ENCODE measurements at regions not wholly inside any gene's neighbourhood (a gene's known extent, or its start where the extent isn't known, plus 50 kb on each side); places are given as distances from the start of the nearest gene placed in this dataset.
"Not testable (repeated sequence)": the region's sequence is repeated elsewhere in the genome, so short reads cannot be mapped to it uniquely, and the experiment has no call there.

GRCh38 chr17:72366626-72367025 is 245.8 kb downstream of the SOX9 start:
- DNase-seq (ENCODE audit: low spot score): no peak

- DNase-seq (ENCODE audit: low spot score): no peak
Observed at GRCh38 chr17:72368191-72368590, 247.4 kb downstream of the SOX9 start.

- no peak for DNase-seq (ENCODE audit: low spot score)
Observed at GRCh38 chr17:72369366-72369765, 248.5 kb downstream of the SOX9 start.

GRCh38 chr17:72370819-72371218 is 250.0 kb downstream of the SOX9 start:
- no peak for DNase-seq (ENCODE audit: low spot score)

- DNase-seq (ENCODE audit: low spot score): no peak
Observed at GRCh38 chr17:72372185-72372584, 251.4 kb downstream of the SOX9 start.

- no peak for DNase-seq (ENCODE audit: low spot score)
Observed at GRCh38 chr17:72373910-72374741, 253.3 kb downstream of the SOX9 start.

- no peak for DNase-seq (ENCODE audit: low spot score)
Observed at GRCh38 chr17:72376526-72377345, 255.9 kb downstream of the SOX9 start.

GRCh38 chr17:72378414-72379390 is 257.9 kb downstream of the SOX9 start:
- no peak for DNase-seq (ENCODE audit: low spot score)

- DNase-seq (ENCODE audit: low spot score): no peak
Observed at GRCh38 chr17:72379516-72379915, 258.7 kb downstream of the SOX9 start.

GRCh38 chr17:72380120-72380519 is 259.3 kb downstream of the SOX9 start:
- DNase-seq (ENCODE audit: low spot score): no peak

GRCh38 chr17:72380737-72381136 is 259.9 kb downstream of the SOX9 start:
- DNase-seq (ENCODE audit: low spot score): no peak

- no peak for DNase-seq (ENCODE audit: low spot score)
Observed at GRCh38 chr17:72381597-72382397, 261.0 kb downstream of the SOX9 start.

GRCh38 chr17:72382971-72383722 is 262.3 kb downstream of the SOX9 start:
- DNase-seq (ENCODE audit: low spot score): no peak

GRCh38 chr17:72385475-72385874 is 264.7 kb downstream of the SOX9 start:
- DNase-seq (ENCODE audit: low spot score): no peak

GRCh38 chr17:72386173-72386572 is 265.4 kb downstream of the SOX9 start:
- not testable (repeated sequence) for DNase-seq (ENCODE audit: low spot score)

GRCh38 chr17:72386619-72387237 is 265.9 kb downstream of the SOX9 start:
- no peak for DNase-seq (ENCODE audit: low spot score)

- DNase-seq (ENCODE audit: low spot score): no peak
Observed at GRCh38 chr17:72387487-72387886, 266.7 kb downstream of the SOX9 start.

- no peak for DNase-seq (ENCODE audit: low spot score)
Observed at GRCh38 chr17:72387969-72388368, 267.1 kb downstream of the SOX9 start.

- DNase-seq (ENCODE audit: low spot score): no peak
Observed at GRCh38 chr17:72388765-72389473, 268.1 kb downstream of the SOX9 start.

Measured in activated CD4-positive, alpha-beta T cell treated with anti-CD3 and anti-CD28 coated beads, Interleukin-2, Interleukin-4, amounts not matched to agents 100 ng/mL and 50 ng/mL, durations not matched to agents 16 hours and 8 hours (primary cell).